H1 (cell line): ENCODE measurements at regions not wholly inside any gene's neighbourhood (a gene's known extent, or its start where the extent isn't known, plus 50 kb on each side); places are given as distances from the start of the nearest gene placed in this dataset.

Experiments
- JUND ChIP-seq: IDR thresholded peaks from 2 replicates; pipeline ENCODE4 v1.6.1; 2011; ENCODE audit warnings: mild to moderate bottlenecking, improper control_type of control experiment, low read length
- MAFK ChIP-seq: IDR thresholded peaks from 2 replicates; pipeline ENCODE4 v1.6.1; 2012; ENCODE audit warnings: low read depth, mild to moderate bottlenecking, improper control_type of control experiment, low read length
- RAD21 ChIP-seq, 2 experiments: IDR thresholded peaks in 1 of 2; conservative IDR thresholded peaks in 1 of 2; 2 replicates each; pipeline ENCODE4 v1.6.1; 2011; ENCODE audit warnings: low read depth in 2 of 2, low read length in 2 of 2, improper control_type of control experiment in 1 of 2, inconsistent platforms in 1 of 2, mild to moderate bottlenecking in 1 of 2, moderate library complexity in 1 of 2
- SIN3A ChIP-seq, 2 experiments: IDR thresholded peaks in 1 of 2; conservative IDR thresholded peaks in 1 of 2; 2 replicates each; pipeline ENCODE4 v1.6.1; 2011 to 2012; ENCODE audit warnings: low read length in 2 of 2, improper control_type of control experiment in 1 of 2, low read depth in 1 of 2, mild to moderate bottlenecking in 1 of 2

GRCh38 chr12:24695657-24696329, 253.1 kb downstream of the BCAT1 start (continued):
- TF ChIP-seq SIN3A (conservative IDR thresholded peaks at IDR 0.05 in 1 of 2, IDR thresholded peaks at IDR 0.05 in 1 of 2; ENCODE audit: low read depth in 1 of 2, low read length in 2 of 2), result no peak
- no peak for TF ChIP-seq JUND
- TF ChIP-seq MAFK, result no peak
- TF ChIP-seq RAD21 (IDR thresholded peaks at IDR 0.05 in 1 of 2, conservative IDR thresholded peaks at IDR 0.05 in 1 of 2; ENCODE audit: low read depth in 2 of 2, low read length in 2 of 2), result no peak
